Ectodermal cell (in vitro differentiated cells): ENCODE measurements at regions not wholly inside any gene's neighbourhood (a gene's known extent, or its start where the extent isn't known, plus 50 kb on each side); places are given as distances from the start of the nearest gene placed in this dataset.

ENCODE experiments used
- H3K27ac ChIP-seq: 2 replicates; pipeline ENCODE4 v1.7.0; 2013; ENCODE audit warnings: mild to moderate bottlenecking, low read depth, low read length; ENCODE audit not compliant: insufficient read depth, poor library complexity, severe bottlenecking
- H3K27me3 ChIP-seq: 2 replicates; pipeline ENCODE4 v1.7.0; 2013; ENCODE audit warnings: mild to moderate bottlenecking, low read length; ENCODE audit not compliant: insufficient read depth, control insufficient read depth, poor library complexity, severe bottlenecking
- H3K36me3 ChIP-seq: one replicate; pipeline ENCODE4 v1.7.0; 2013; ENCODE audit warnings: low read length; ENCODE audit not compliant: control insufficient read depth, insufficient read depth
- H3K4me1 ChIP-seq: one replicate; pipeline ENCODE4 v1.7.0; 2013; ENCODE audit warnings: low read length; ENCODE audit not compliant: control insufficient read depth, insufficient read depth
- H3K4me3 ChIP-seq: 2 replicates; pipeline ENCODE4 v1.7.0; 2013; ENCODE audit warnings: low read depth, low read length, control low read depth; ENCODE audit not compliant: insufficient read depth
- H3K9me3 ChIP-seq: 2 replicates; pipeline ENCODE4 v1.7.0; 2013; ENCODE audit warnings: mild to moderate bottlenecking, low read length, moderate library complexity; ENCODE audit not compliant: control insufficient read depth
- WGBS, 2 experiments: methylation state at CpG; one replicate each; pipeline ENCODE4 v1.1.7; 2013; ENCODE audit warnings: missing lambda C conversion rate in 2 of 2; 5-methylcytosine and 5-hydroxymethylcytosine counted together

DNA sequence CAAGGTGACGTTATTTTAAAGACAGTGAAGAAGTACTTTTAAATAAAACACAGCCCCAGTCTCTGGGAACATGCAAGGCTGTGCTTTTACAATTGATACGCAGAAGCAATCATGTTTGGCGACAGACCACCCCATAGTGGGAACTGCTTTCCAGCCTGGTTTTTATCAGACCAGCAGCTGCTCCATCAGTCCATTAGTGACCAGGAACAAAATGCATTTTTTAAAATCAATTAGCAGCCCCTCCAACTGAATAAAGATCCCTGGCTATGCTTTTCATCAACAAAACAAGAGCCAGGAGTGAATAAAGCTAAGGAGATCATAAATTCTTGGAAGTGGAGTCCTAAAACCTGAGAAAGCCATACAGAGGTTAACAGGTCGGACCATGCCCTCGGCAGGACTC is 153.0 kb upstream of the TENM3 start:
- Histone ChIP-seq H3K27me3 (no peaks in the 10 kb centered on the region), H3K9me3 (no peaks in the 10 kb centered on the region), H3K4me3 (no peak overlapping the region), H3K27ac (no peak overlapping the region), H3K4me1 (peaks cover 2% of the 10 kb centered on the region), H3K36me3 (no peaks in the 10 kb centered on the region)
- 92 to 96% methylated on average over 5 of the region's 5 CpGs for WGBS, 2 experiments

DNA sequence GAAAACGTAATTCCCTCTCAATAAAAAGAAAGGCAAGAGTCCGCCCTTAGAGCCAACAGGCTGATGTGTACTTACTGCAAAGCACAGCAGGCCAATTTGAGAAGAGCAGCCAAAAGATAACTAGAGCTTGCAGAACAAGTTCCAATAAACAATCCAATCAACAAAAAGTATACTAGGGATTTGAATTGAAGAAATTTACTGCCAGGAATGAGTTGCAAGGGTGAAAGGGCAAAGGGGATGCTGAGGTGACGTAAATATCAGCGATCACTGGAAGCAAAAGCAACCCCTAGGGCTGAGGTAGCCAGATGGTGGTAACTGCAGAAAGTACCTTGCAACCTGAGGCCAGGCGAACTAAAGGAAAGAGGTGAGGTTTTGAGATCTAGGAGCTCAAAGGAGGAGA is 152.1 kb upstream of the TENM3 start:
- Histone ChIP-seq H3K36me3 (no peaks in the 10 kb centered on the region), H3K27me3 (no peaks in the 10 kb centered on the region), H3K9me3 (no peaks in the 10 kb centered on the region), H3K27ac (no peak overlapping the region), H3K4me3 (no peak overlapping the region), H3K4me1 (no peaks in the 10 kb centered on the region)
- WGBS, 2 experiments = 91 to 94% methylated on average over 5 of the region's 5 CpGs

- Histone ChIP-seq H3K4me1 (no peaks in the 10 kb centered on the region), H3K36me3 (no peaks in the 10 kb centered on the region), H3K27me3 (no peaks in the 10 kb centered on the region), H3K27ac (no peak overlapping the region), H3K9me3 (no peaks in the 10 kb centered on the region), H3K4me3 (no peak overlapping the region)
- 91 to 94% methylated on average over 7 of the region's 7 CpGs for WGBS, 2 experiments
These were observed 149.8 kb upstream of the TENM3 start for GRCh38 chr4:182093431-182093831.

DNA sequence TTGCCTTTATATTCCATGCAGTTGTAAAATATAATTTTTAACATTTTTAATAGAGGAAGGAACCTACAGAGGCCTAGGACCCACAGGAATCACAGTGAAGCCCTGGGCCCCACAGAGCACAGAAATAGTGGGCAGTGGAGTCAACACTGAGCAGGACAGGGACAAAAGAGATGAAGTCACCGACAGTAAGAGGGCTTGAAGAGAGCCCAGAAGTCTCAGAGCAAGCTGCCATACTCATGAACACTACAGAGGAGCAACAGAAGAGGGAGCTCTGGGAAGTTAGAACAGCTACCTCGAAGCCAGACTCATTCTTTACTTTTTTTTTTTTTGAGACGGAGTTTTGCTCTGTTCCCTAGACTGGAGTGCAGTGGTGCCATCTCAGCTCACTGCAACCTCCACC is 149.3 kb upstream of the TENM3 start:
- 81 to 86% methylated on average over 3 of the region's 3 CpGs for WGBS, 2 experiments
- Histone ChIP-seq H3K4me3 (no peak overlapping the region), H3K9me3 (no peaks in the 10 kb centered on the region), H3K36me3 (no peaks in the 10 kb centered on the region), H3K27me3 (no peaks in the 10 kb centered on the region), H3K4me1 (no peaks in the 10 kb centered on the region), H3K27ac (no peak overlapping the region)

DNA sequence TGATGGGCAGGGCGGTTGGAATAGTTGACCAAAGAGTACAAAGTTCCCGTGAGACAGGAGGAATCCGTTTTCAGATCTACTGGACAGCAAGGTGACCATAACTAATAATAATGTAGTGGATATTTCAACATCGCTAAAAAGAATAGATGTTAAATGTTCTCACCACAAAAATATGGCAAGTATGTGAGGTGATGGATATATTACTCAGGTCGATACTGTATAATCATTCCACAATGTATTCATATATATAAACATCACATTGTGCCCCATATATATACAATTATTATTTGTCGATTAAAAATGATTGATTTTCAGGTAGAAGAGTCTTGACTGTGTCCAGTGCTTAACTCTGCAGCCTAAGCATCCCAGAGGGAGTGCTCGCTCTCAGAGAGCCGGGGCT is 141.6 kb upstream of the TENM3 start:
- Histone ChIP-seq H3K36me3 (no peaks in the 10 kb centered on the region), H3K27me3 (no peaks in the 10 kb centered on the region), H3K9me3 (no peaks in the 10 kb centered on the region), H3K4me3 (no peak overlapping the region), H3K27ac (no peak overlapping the region), H3K4me1 (no peaks in the 10 kb centered on the region)
- WGBS, 2 experiments = 94 to 95% methylated on average over 6 of the region's 8 CpGs

GRCh38 chr4:182102576-182102975 is 140.6 kb upstream of the TENM3 start:
- no peaks in the 10 kb centered on the region for H3K36me3 ChIP-seq
- no peak overlapping the region for H3K27ac ChIP-seq
- no peaks in the 10 kb centered on the region for H3K4me1 ChIP-seq
- no peaks in the 10 kb centered on the region for H3K27me3 ChIP-seq
- H3K9me3 ChIP-seq = no peaks in the 10 kb centered on the region
- H3K4me3 ChIP-seq = no peak overlapping the region
- WGBS, 2 experiments = 82 to 90% methylated on average over 3 of the region's 3 CpGs

DNA sequence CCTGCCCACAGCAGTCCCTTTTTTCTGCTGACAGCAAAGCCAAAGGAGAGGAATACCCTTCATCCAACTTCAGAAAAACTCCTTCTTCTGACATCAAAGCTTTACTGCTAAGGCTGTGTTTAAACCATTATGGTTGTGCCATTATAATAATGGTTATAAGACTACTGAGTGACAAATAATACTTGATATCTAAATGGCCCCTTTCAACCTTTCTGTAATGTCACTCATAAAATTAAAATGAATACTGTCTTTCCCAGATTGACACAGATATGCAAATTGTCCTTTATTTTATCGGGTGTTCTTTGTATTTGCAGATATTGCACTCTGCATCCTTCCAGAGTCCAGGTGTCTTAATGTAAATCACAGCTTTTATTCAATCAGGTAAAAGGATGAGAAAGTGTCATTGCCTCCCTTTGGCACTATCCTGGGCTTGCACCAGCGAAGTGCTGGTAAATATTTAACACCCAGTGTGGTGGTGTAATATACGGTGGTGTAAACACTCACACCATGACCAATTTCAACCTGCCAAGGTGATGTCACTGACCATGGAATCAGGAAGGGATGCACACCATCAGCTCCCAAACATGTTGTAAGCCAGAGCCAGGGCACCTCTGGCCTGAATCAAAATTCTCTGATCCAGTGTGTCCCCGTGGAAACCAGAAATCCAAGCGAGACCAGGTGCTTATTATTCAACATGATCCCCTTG is 139.4 kb upstream of the TENM3 start:
- H3K4me1 ChIP-seq = no peaks in the 10 kb centered on the region
- no peak overlapping the region for H3K4me3 ChIP-seq
- 76 to 80% methylated on average over 5 of the region's 5 CpGs for WGBS, 2 experiments
- H3K27me3 ChIP-seq = no peaks in the 10 kb centered on the region
- no peak overlapping the region for H3K27ac ChIP-seq
- H3K9me3 ChIP-seq = no peaks in the 10 kb centered on the region
- H3K36me3 ChIP-seq = no peaks in the 10 kb centered on the region

GRCh38 chr4:182105416-182105815 is 137.8 kb upstream of the TENM3 start:
- H3K27me3 ChIP-seq = no peaks in the 10 kb centered on the region
- no peak overlapping the region for H3K27ac ChIP-seq
- 92 to 94% methylated on average over 7 of the region's 7 CpGs for WGBS, 2 experiments
- H3K4me1 ChIP-seq = no peaks in the 10 kb centered on the region
- no peaks in the 10 kb centered on the region for H3K36me3 ChIP-seq
- no peak overlapping the region for H3K4me3 ChIP-seq
- H3K9me3 ChIP-seq = no peaks in the 10 kb centered on the region

DNA sequence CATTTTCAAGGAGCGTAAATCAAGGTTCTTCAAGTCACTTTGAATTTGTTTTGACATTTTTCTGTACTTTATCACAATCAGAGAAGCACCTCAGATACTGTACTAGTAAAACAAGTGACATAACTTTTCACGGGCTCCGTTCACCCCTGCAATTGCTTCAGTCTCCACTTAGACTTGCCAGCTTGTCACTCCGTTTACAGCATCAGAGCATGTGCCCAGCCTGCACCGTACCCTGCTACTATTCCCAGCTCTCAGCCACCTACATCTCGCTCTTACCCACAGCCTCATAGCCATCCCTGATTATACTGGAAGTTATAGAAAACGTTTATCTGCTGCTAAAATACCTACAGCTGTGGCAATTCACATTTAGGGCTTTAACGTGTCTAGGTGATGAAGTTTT is 135.3 kb upstream of the TENM3 start:
- no peaks in the 10 kb centered on the region for H3K4me1 ChIP-seq
- no peaks in the 10 kb centered on the region for H3K9me3 ChIP-seq
- no peak overlapping the region for H3K27ac ChIP-seq
- 89 to 90% methylated on average over 8 of the region's 8 CpGs for WGBS, 2 experiments
- H3K4me3 ChIP-seq = no peak overlapping the region
- no peaks in the 10 kb centered on the region for H3K36me3 ChIP-seq
- no peaks in the 10 kb centered on the region for H3K27me3 ChIP-seq

GRCh38 chr4:182111586-182111985 is 131.6 kb upstream of the TENM3 start:
- no peak overlapping the region for H3K27ac ChIP-seq
- 84 to 100% methylated on average over 1 of the region's 1 CpG for WGBS, 2 experiments
- H3K9me3 ChIP-seq = no peaks in the 10 kb centered on the region
- no peaks in the 10 kb centered on the region for H3K4me1 ChIP-seq
- no peak overlapping the region for H3K4me3 ChIP-seq
- H3K27me3 ChIP-seq = no peaks in the 10 kb centered on the region
- H3K36me3 ChIP-seq = no peaks in the 10 kb centered on the region

GRCh38 chr4:182113779-182114178 is 129.4 kb upstream of the TENM3 start:
- H3K9me3 ChIP-seq = no peaks in the 10 kb centered on the region
- no peaks in the 10 kb centered on the region for H3K27me3 ChIP-seq
- H3K4me3 ChIP-seq = no peak overlapping the region
- no peak overlapping the region for H3K27ac ChIP-seq
- no peaks in the 10 kb centered on the region for H3K4me1 ChIP-seq
- H3K36me3 ChIP-seq = no peaks in the 10 kb centered on the region
